ENCODE measurements at regions not wholly inside any gene's neighbourhood (a gene's known extent, or its start where the extent isn't known, plus 50 kb on each side); places are given as distances from the start of the nearest gene placed in this dataset.

- H3K27ac ChIP-seq = no peak overlapping the region
- 15 to 31% methylated on average over 1 of the region's 1 CpG for WGBS, 2 experiments (ENCODE audit: low coverage in 1 of 2, low lambda C conversion rate in 2 of 2, missing lambda C conversion rate in 2 of 2)
- DNase-seq = no peak
- in situ Hi-C loops (cut with MboI) = no loop called here
- no peaks in the 10 kb centered on the region for H3K4me1 ChIP-seq (ENCODE audit: insufficient read depth)
- H3K79me2 ChIP-seq (ENCODE audit: insufficient read depth) = no peaks in the 10 kb centered on the region
- H3K9me2 ChIP-seq (ENCODE audit: insufficient read depth) = no peaks in the 10 kb centered on the region
- H3K36me3 ChIP-seq (ENCODE audit: low read depth) = no peaks in the 10 kb centered on the region
- H4K20me1 ChIP-seq (ENCODE audit: insufficient read depth) = no peaks in the 10 kb centered on the region
- H3K9ac ChIP-seq = no peak overlapping the region
- H2AFZ ChIP-seq = no peak overlapping the region
- H3K4me3 ChIP-seq = no peak overlapping the region
- no peaks in the 10 kb centered on the region for H3K9me3 ChIP-seq (ENCODE audit: low read depth)
- H3F3A ChIP-seq (ENCODE audit: insufficient read depth) = no peaks in the 10 kb centered on the region
- no peak overlapping the region for H3K4me2 ChIP-seq (ENCODE audit: unreplicated experiment)
- TF ChIP-seq EZH2phosphoT487 (IDR thresholded peaks at IDR 0.05; ENCODE audit: insufficient read depth, low read depth) (no peak), EZH2 (IDR thresholded peaks at IDR 0.05; ENCODE audit: insufficient read depth, poor library complexity, severe bottlenecking) (no peak)
- H3K27me3 ChIP-seq (replicated peaks; ENCODE audit: insufficient read depth) = no peaks in the 10 kb centered on the region
Observed at GRCh38 chr5:10122076-10122726, 127.5 kb downstream of the ATPSCKMT start.

DNA sequence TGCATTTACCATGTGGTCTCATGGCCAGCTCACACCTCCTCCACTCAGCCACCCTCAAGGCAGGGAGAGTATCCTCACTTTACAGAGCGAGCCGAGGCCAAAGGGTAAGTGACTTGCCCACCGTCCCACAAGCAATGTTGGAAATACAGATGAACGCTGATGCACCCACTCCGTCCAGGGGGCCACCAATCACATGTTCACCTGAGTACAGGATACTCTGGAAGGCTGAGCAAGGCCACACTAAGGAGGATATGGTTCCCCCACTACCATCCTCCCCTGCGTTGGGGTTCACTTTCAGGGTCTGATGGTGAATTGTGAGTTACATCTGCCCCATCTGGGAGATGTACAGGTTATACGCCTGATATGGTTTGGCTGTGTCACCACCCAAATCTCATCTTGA, 128.8 kb downstream of the ATPSCKMT start:
- Histone ChIP-seq H3K4me3 (no peak overlapping the region), H3F3A (ENCODE audit: insufficient read depth) (no peaks in the 10 kb centered on the region), H3K27ac (no peak overlapping the region), H4K20me1 (ENCODE audit: insufficient read depth) (no peaks in the 10 kb centered on the region), H3K4me1 (ENCODE audit: insufficient read depth) (no peaks in the 10 kb centered on the region), H3K36me3 (ENCODE audit: low read depth) (no peaks in the 10 kb centered on the region), H3K79me2 (ENCODE audit: insufficient read depth) (no peaks in the 10 kb centered on the region), H3K9me3 (ENCODE audit: low read depth) (no peaks in the 10 kb centered on the region), H2AFZ (no peak overlapping the region), H3K9me2 (ENCODE audit: insufficient read depth) (no peaks in the 10 kb centered on the region), H3K4me2 (ENCODE audit: unreplicated experiment) (no peak overlapping the region), H3K9ac (no peak overlapping the region), H3K27me3 (replicated peaks; ENCODE audit: insufficient read depth) (no peaks in the 10 kb centered on the region)
- 83 to 90% methylated on average over 7 of the region's 7 CpGs for WGBS, 2 experiments (ENCODE audit: low coverage in 1 of 2, low lambda C conversion rate in 2 of 2, missing lambda C conversion rate in 2 of 2)
- in situ Hi-C loops (cut with MboI) = no loop called here
- TF ChIP-seq EZH2 (IDR thresholded peaks at IDR 0.05; ENCODE audit: insufficient read depth, poor library complexity, severe bottlenecking) (no peak), EZH2phosphoT487 (IDR thresholded peaks at IDR 0.05; ENCODE audit: insufficient read depth, low read depth) (no peak)
- no peak for DNase-seq

DNA sequence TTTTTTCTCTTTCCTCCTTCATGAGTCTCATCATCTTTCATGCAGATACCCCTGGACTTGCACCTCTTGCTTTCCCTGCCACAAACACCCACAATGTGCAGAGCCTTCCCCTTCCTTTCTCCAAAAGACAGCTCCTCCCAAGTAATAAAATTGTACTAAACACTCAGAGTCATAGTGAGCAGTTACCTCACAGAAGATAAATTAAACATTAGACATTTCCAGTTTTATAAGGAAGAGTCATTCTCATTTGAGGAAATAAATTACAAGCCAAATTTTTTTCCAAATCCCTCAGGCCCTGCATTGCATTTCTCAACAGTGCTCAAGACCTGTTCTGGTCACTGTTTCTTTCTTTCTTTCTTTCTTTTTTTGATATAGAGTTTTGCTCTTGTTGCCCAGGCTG, 131.5 kb downstream of the ATPSCKMT start:
- Histone ChIP-seq H3K9me2 (ENCODE audit: insufficient read depth) (no peaks in the 10 kb centered on the region), H3K4me2 (ENCODE audit: unreplicated experiment) (no peak overlapping the region), H3K79me2 (ENCODE audit: insufficient read depth) (no peaks in the 10 kb centered on the region), H3K36me3 (ENCODE audit: low read depth) (no peaks in the 10 kb centered on the region), H3K4me1 (ENCODE audit: insufficient read depth) (no peaks in the 10 kb centered on the region), H3F3A (ENCODE audit: insufficient read depth) (no peaks in the 10 kb centered on the region), H3K9ac (no peak overlapping the region), H2AFZ (no peak overlapping the region), H3K27ac (no peak overlapping the region), H3K27me3 (replicated peaks; ENCODE audit: insufficient read depth) (no peaks in the 10 kb centered on the region), H4K20me1 (ENCODE audit: insufficient read depth) (no peaks in the 10 kb centered on the region), H3K4me3 (no peak overlapping the region), H3K9me3 (ENCODE audit: low read depth) (no peaks in the 10 kb centered on the region)
- TF ChIP-seq EZH2 (IDR thresholded peaks at IDR 0.05; ENCODE audit: insufficient read depth, poor library complexity, severe bottlenecking) = no peak
- no peak for TF ChIP-seq EZH2phosphoT487 (IDR thresholded peaks at IDR 0.05; ENCODE audit: insufficient read depth, low read depth)
- DNase-seq = peak; percentile 26
- in situ Hi-C loops (cut with MboI) = no loop called here

DNA sequence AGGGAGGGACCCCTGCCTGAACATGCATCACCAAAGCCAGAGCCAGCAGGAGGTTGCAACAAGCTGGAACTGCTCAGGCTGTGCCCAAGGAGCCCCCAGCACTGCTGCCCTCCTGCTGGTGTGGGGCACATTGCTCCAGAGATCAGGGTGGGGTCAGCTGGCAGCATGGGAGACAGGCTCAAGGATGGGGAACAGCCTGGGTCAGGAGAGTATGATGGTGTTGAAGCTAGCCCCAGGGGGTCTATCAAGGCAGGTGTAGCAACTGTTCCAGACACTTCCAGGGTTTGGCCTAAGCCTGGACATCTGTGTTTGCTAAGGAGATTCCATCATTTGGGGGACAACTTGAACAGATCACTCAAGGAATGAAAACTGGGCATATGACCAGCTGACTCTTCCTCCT, 133.1 kb downstream of the ATPSCKMT start:
- Histone ChIP-seq H3K4me3 (no peak overlapping the region), H3K4me1 (ENCODE audit: insufficient read depth) (no peaks in the 10 kb centered on the region), H3K27ac (no peak overlapping the region), H3F3A (ENCODE audit: insufficient read depth) (no peaks in the 10 kb centered on the region), H4K20me1 (ENCODE audit: insufficient read depth) (no peaks in the 10 kb centered on the region), H3K27me3 (replicated peaks; ENCODE audit: insufficient read depth) (no peaks in the 10 kb centered on the region), H3K9ac (no peak overlapping the region), H3K4me2 (ENCODE audit: unreplicated experiment) (no peak overlapping the region), H3K9me2 (ENCODE audit: insufficient read depth) (no peaks in the 10 kb centered on the region), H3K79me2 (ENCODE audit: insufficient read depth) (no peaks in the 10 kb centered on the region), H2AFZ (no peak overlapping the region), H3K9me3 (ENCODE audit: low read depth) (no peaks in the 10 kb centered on the region), H3K36me3 (ENCODE audit: low read depth) (no peaks in the 10 kb centered on the region)
- TF ChIP-seq EZH2phosphoT487 (IDR thresholded peaks at IDR 0.05; ENCODE audit: insufficient read depth, low read depth) = no peak
- TF ChIP-seq EZH2 (IDR thresholded peaks at IDR 0.05; ENCODE audit: insufficient read depth, poor library complexity, severe bottlenecking) = no peak
- in situ Hi-C loops (cut with MboI) = no loop called here
- DNase-seq = no peak

- H4K20me1 ChIP-seq (ENCODE audit: insufficient read depth) = no peaks in the 10 kb centered on the region
- H3K79me2 ChIP-seq (ENCODE audit: insufficient read depth) = no peaks in the 10 kb centered on the region
- no peaks in the 10 kb centered on the region for H3K36me3 ChIP-seq (ENCODE audit: low read depth)
- no peak overlapping the region for H3K4me3 ChIP-seq
- in situ Hi-C loops (cut with MboI) = no loop called here
- H3K27me3 ChIP-seq (replicated peaks; ENCODE audit: insufficient read depth) = no peaks in the 10 kb centered on the region
- no peak overlapping the region for H3K9ac ChIP-seq
- no peaks in the 10 kb centered on the region for H3K9me3 ChIP-seq (ENCODE audit: low read depth)
- no peak overlapping the region for H3K27ac ChIP-seq
- TF ChIP-seq EZH2phosphoT487 (IDR thresholded peaks at IDR 0.05; ENCODE audit: insufficient read depth, low read depth) = no peak
- TF ChIP-seq EZH2 (IDR thresholded peaks at IDR 0.05; ENCODE audit: insufficient read depth, poor library complexity, severe bottlenecking) = no peak
- no peak overlapping the region for H2AFZ ChIP-seq
- no peaks in the 10 kb centered on the region for H3K9me2 ChIP-seq (ENCODE audit: insufficient read depth)
- DNase-seq = no peak
- no peak overlapping the region for H3K4me2 ChIP-seq (ENCODE audit: unreplicated experiment)
- H3K4me1 ChIP-seq (ENCODE audit: insufficient read depth) = no peaks in the 10 kb centered on the region
- WGBS, 2 experiments (ENCODE audit: low coverage in 1 of 2, low lambda C conversion rate in 2 of 2, missing lambda C conversion rate in 2 of 2) = 70% methylated on average over 4 of the region's 4 CpGs
- H3F3A ChIP-seq (ENCODE audit: insufficient read depth) = no peaks in the 10 kb centered on the region
Observed at GRCh38 chr5:10115669-10116068, 134.0 kb downstream of the ATPSCKMT start.

All from GM23248 (cell line).